SK-N-MC (cell line): ENCODE measurements at regions not wholly inside any gene's neighbourhood (a gene's known extent, or its start where the extent isn't known, plus 50 kb on each side); places are given as distances from the start of the nearest gene placed in this dataset.

Source experiments
- EZH2 ChIP-seq: fragments of 200-600 bp; sonication (generic); IDR thresholded peaks from one replicate; pipeline ENCODE4 v1.6.1; 2017; ENCODE audit warnings: antibody characterized with exemption
- FOXP2 ChIP-seq: optimal IDR thresholded peaks from 2 replicates; pipeline ENCODE3; 2011; ENCODE audit warnings: mild to moderate bottlenecking, moderate library complexity; ENCODE audit not compliant: insufficient read depth; ENCODE audit errors: extremely low read length, control extremely low read depth
- POLR2AphosphoS5 ChIP-seq: IDR thresholded peaks from 2 replicates; pipeline ENCODE4 v1.6.1; 2012; ENCODE audit warnings: mild to moderate bottlenecking, low read depth, low read length, borderline replicate concordance

- TF ChIP-seq EZH2 = no peak
- no peak for TF ChIP-seq POLR2AphosphoS5
- TF ChIP-seq FOXP2 = no peak
Measured at GRCh38 chr2:65742977-65743376, 310.6 kb upstream of the SPRED2 start.
